HFFc6 (cell line): ENCODE measurements at regions not wholly inside any gene's neighbourhood (a gene's known extent, or its start where the extent isn't known, plus 50 kb on each side); places are given as distances from the start of the nearest gene placed in this dataset.
A peak's percentile ranks its signal among the peaks of the same experiment; 100 is the strongest.

Experiments
- DNase-seq: peaks from one replicate; pipeline ENCODE4 v3.0.0-alpha.2; 2018
- H3K27ac Mint-ChIP-seq: 2 replicates; pipeline ENCODE4 v1.8.0; 2020; ENCODE audit warnings: mild to moderate bottlenecking, mixed read lengths
- H3K27me3 Mint-ChIP-seq: 2 replicates; pipeline ENCODE4 v1.8.0; 2021; ENCODE audit warnings: mild to moderate bottlenecking, moderate library complexity, mixed read lengths; ENCODE audit not compliant: insufficient read depth
- H3K36me3 Mint-ChIP-seq: 2 replicates; pipeline ENCODE4 v1.8.0; 2021; ENCODE audit warnings: low read depth, mixed read lengths
- H3K4me1 Mint-ChIP-seq: 2 replicates; pipeline ENCODE4 v1.8.0; 2020; ENCODE audit warnings: low read depth, mixed read lengths
- H3K4me3 Mint-ChIP-seq: 2 replicates; pipeline ENCODE4 v1.8.0; 2020; ENCODE audit warnings: mild to moderate bottlenecking, moderate library complexity, mixed read lengths
- H3K9me3 Mint-ChIP-seq: 2 replicates; pipeline ENCODE4 v1.8.0; 2020; ENCODE audit warnings: mild to moderate bottlenecking, mixed read lengths
- CTCF ChIP-seq: fragments of 200-600 bp; sonication (generic); IDR thresholded peaks from 2 replicates; pipeline ENCODE4 v1.5.0; 2021; ENCODE audit warnings: antibody characterized with exemption, mild to moderate bottlenecking

GRCh38 chrX:125627676-125628075, 308.0 kb downstream of the TEX13C start:
- H3K4me1 Mint-ChIP-seq = no peaks in the 10 kb centered on the region
- no peaks in the 10 kb centered on the region for H3K36me3 Mint-ChIP-seq
- no peak overlapping the region for H3K4me3 Mint-ChIP-seq
- peaks cover 7% of the 10 kb centered on the region for H3K9me3 Mint-ChIP-seq
- TF ChIP-seq CTCF = no peak
- H3K27me3 Mint-ChIP-seq = no peaks in the 10 kb centered on the region
- H3K27ac Mint-ChIP-seq = no peak overlapping the region
- DNase-seq = no peak

- no peak for TF ChIP-seq CTCF
- no peaks in the 10 kb centered on the region for H3K36me3 Mint-ChIP-seq
- H3K27ac Mint-ChIP-seq = no peak overlapping the region
- H3K9me3 Mint-ChIP-seq = peaks cover 9% of the 10 kb centered on the region
- no peak for DNase-seq
- no peak overlapping the region for H3K4me3 Mint-ChIP-seq
- H3K4me1 Mint-ChIP-seq = no peaks in the 10 kb centered on the region
- H3K27me3 Mint-ChIP-seq = no peaks in the 10 kb centered on the region
These were observed 308.8 kb downstream of the TEX13C start for GRCh38 chrX:125628435-125628834.

- no peak for DNase-seq
- Mint-ChIP-seq H3K36me3 (no peaks in the 10 kb centered on the region), H3K9me3 (no peaks in the 10 kb centered on the region; the same call in 1 of the 2 replicates), H3K4me1 (no peaks in the 10 kb centered on the region), H3K27ac (no peak overlapping the region), H3K4me3 (no peak overlapping the region), H3K27me3 (no peaks in the 10 kb centered on the region)
- TF ChIP-seq CTCF = no peak
These were observed 321.7 kb downstream of the TEX13C start for GRCh38 chrX:125641405-125641804.

- Mint-ChIP-seq H3K9me3 (peaks cover 9% of the 10 kb centered on the region), H3K27ac (no peak overlapping the region), H3K36me3 (no peaks in the 10 kb centered on the region), H3K27me3 (no peaks in the 10 kb centered on the region), H3K4me3 (no peak overlapping the region), H3K4me1 (no peaks in the 10 kb centered on the region)
- peak; percentile 18; the same call in 1 of the 2 replicates for TF ChIP-seq CTCF
- no peak for DNase-seq
These were observed 326.5 kb downstream of the TEX13C start for GRCh38 chrX:125646195-125646594.

- no peak for DNase-seq
- peaks cover 9% of the 10 kb centered on the region; the same call in 1 of the 2 replicates for H3K9me3 Mint-ChIP-seq
- H3K4me3 Mint-ChIP-seq = no peak overlapping the region
- H3K27me3 Mint-ChIP-seq = no peaks in the 10 kb centered on the region
- no peak overlapping the region for H3K27ac Mint-ChIP-seq
- no peak for TF ChIP-seq CTCF
- H3K36me3 Mint-ChIP-seq = no peaks in the 10 kb centered on the region
- H3K4me1 Mint-ChIP-seq = no peaks in the 10 kb centered on the region
These were observed 331.8 kb downstream of the TEX13C start for GRCh38 chrX:125651426-125651825.

- Mint-ChIP-seq H3K36me3 (no peaks in the 10 kb centered on the region), H3K4me3 (no peak overlapping the region), H3K27ac (no peak overlapping the region), H3K4me1 (no peaks in the 10 kb centered on the region), H3K27me3 (no peaks in the 10 kb centered on the region), H3K9me3 (peaks cover 2% of the 10 kb centered on the region; the same call in 1 of the 2 replicates)
- no peak for TF ChIP-seq CTCF
- no peak for DNase-seq
These were observed 334.8 kb downstream of the TEX13C start for GRCh38 chrX:125654501-125654900.
